ENCODE measurements at regions not wholly inside any gene's neighbourhood (a gene's known extent, or its start where the extent isn't known, plus 50 kb on each side); places are given as distances from the start of the nearest gene placed in this dataset.

- Histone ChIP-seq H3K79me1 (ENCODE audit: low read depth in 1 of 2, low read length in 2 of 2) (no peaks in the 10 kb centered on the region), H3K14ac (replicated peaks; ENCODE audit: low read depth, low read length) (no peak overlapping the region; the same call in 1 of the 2 replicates), H3K36me3 (ENCODE audit: control insufficient read depth, insufficient read depth, low read length) (no peaks in the 10 kb centered on the region), H4K5ac (ENCODE audit: low read depth, low read length) (no peak overlapping the region; the same call in 1 of the 2 replicates), H2AK9ac (replicated peaks; ENCODE audit: low read depth, low read length, poor library complexity) (no peak overlapping the region), H2BK120ac (ENCODE audit: low read depth, low read length) (peak overlapping the region; percentile 98), H3K4ac (ENCODE audit: low read depth, low read length) (peak overlapping the region; percentile 57; the same call in 1 of the 2 replicates), H2AFZ (replicated peaks; ENCODE audit: low read length, poor library complexity) (no peak overlapping the region), H3K4me3 (ENCODE audit: insufficient read depth, low read depth, low read length) (no peak overlapping the region), H3K23ac (ENCODE audit: low read depth, low read length) (no peak overlapping the region), H3K4me2 (ENCODE audit: low read depth, low read length) (no peak overlapping the region), H2BK15ac (ENCODE audit: low read depth, low read length) (peak overlapping the region; percentile 89; the same call in 1 of the 3 replicates), H4K20me1 (ENCODE audit: insufficient read depth, low read length) (no peaks in the 10 kb centered on the region), H4K8ac (ENCODE audit: low read depth in 2 of 2, low read length in 2 of 2) (peak overlapping the region in 1 of 2 experiments; percentile 58; a peak in 1 of 4 replicates), H2BK20ac (ENCODE audit: low read depth, low read length) (no peak overlapping the region), H3K18ac (ENCODE audit: low read depth, low read length) (peak overlapping the region; percentile 24; the same call in 1 of the 2 replicates), H2BK5ac (ENCODE audit: low read depth, low read length, poor library complexity, severe bottlenecking) (no peak overlapping the region), H4K91ac (ENCODE audit: insufficient read depth, low read depth, low read length) (peak overlapping the region; percentile 83), H3K9me1 (ENCODE audit: insufficient read depth, low read length) (peaks cover 21% of the 10 kb centered on the region), H3K27me3 (ENCODE audit: control insufficient read depth, insufficient read depth, low read length) (no peaks in the 10 kb centered on the region), H3K9me3 (ENCODE audit: control insufficient read depth, insufficient read depth, low read length) (no peaks in the 10 kb centered on the region), H3K9ac (ENCODE audit: low read depth, low read length) (no peak overlapping the region), H3K56ac (ENCODE audit: extremely low read depth, insufficient read depth, low read length) (no peak overlapping the region), H2AK5ac (ENCODE audit: low read depth, low read length) (peak overlapping the region; percentile 70), H3K27ac (ENCODE audit: insufficient read depth, low read length) (no peak overlapping the region), H3K4me1 (ENCODE audit: control insufficient read depth, insufficient read depth, low read length) (peaks cover 26% of the 10 kb centered on the region)
- dilution Hi-C loops (cut with HindIII; ENCODE audit: low sequenced_read_pairs, unreplicated experiment) (no loop called here), intact Hi-C loops (cut with micrococcal nuclease) (loop anchor here (5.0 kb wide), 4 partner anchors 72 to 1082 kb away; no protein-coding TSS in a partner anchor), in situ Hi-C loops (cut with MboI; ENCODE audit: low sequenced_read_pairs) (no loop called here)
- ChIA-PET POLR2A (ENCODE audit: unreplicated experiment) (no interaction called here), CTCF (interaction anchor here (0.5 kb wide), 1 partner anchor 811 kb away, joined by 3 read pairs; no protein-coding TSS in a partner anchor)
- no peak for DNase-seq
- no TSS peak for BruUV-seq (replicated peaks)
- ATAC-seq (ENCODE audit: low read depth) = no peak
- WGBS, 2 experiments (ENCODE audit: extremely low coverage in 2 of 2, insufficient read length in 1 of 2) = 78% methylated on average over 4 of the region's 17 CpGs; no CpG with 5 or more reads in 1 of the 2 experiments
- no peak for TF ChIP-seq CHD1 (IDR thresholded peaks at IDR 0.05; ENCODE audit: low read depth, low read length)
- TF ChIP-seq POLR2A (IDR thresholded peaks at IDR 0.05; ENCODE audit: low read depth, low read length) = no peak
- TF ChIP-seq RFX5 (IDR thresholded peaks at IDR 0.05; ENCODE audit: low read depth, low read length) = no peak
- no peak for TF ChIP-seq CEBPB (IDR thresholded peaks at IDR 0.05; ENCODE audit: low read depth, low read length)
- TF ChIP-seq, protein P1, sequence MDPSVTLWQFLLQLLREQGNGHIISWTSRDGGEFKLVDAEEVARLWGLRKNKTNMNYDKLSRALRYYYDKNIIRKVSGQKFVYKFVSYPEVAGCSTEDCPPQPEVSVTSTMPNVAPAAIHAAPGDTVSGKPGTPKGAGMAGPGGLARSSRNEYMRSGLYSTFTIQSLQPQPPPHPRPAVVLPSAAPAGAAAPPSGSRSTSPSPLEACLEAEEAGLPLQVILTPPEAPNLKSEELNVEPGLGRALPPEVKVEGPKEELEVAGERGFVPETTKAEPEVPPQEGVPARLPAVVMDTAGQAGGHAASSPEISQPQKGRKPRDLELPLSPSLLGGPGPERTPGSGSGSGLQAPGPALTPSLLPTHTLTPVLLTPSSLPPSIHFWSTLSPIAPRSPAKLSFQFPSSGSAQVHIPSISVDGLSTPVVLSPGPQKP (IDR thresholded peaks at IDR 0.05; ENCODE audit: borderline replicate concordance, low read depth, low read length) = no peak
- TF ChIP-seq, protein P2, sequence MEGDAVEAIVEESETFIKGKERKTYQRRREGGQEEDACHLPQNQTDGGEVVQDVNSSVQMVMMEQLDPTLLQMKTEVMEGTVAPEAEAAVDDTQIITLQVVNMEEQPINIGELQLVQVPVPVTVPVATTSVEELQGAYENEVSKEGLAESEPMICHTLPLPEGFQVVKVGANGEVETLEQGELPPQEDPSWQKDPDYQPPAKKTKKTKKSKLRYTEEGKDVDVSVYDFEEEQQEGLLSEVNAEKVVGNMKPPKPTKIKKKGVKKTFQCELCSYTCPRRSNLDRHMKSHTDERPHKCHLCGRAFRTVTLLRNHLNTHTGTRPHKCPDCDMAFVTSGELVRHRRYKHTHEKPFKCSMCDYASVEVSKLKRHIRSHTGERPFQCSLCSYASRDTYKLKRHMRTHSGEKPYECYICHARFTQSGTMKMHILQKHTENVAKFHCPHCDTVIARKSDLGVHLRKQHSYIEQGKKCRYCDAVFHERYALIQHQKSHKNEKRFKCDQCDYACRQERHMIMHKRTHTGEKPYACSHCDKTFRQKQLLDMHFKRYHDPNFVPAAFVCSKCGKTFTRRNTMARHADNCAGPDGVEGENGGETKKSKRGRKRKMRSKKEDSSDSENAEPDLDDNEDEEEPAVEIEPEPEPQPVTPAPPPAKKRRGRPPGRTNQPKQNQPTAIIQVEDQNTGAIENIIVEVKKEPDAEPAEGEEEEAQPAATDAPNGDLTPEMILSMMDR (conservative IDR thresholded peaks at IDR 0.05; ENCODE audit: low read depth, low read length) = no peak
- TF ChIP-seq RCOR1 (IDR thresholded peaks at IDR 0.05; ENCODE audit: insufficient replicate concordance, low read length) = no peak
Observed at GRCh38 chr16:66264311-66265047, 102.0 kb upstream of the CDH5 start.
